ENCODE measurements at regions not wholly inside any gene's neighbourhood (a gene's known extent, or its start where the extent isn't known, plus 50 kb on each side); places are given as distances from the start of the nearest gene placed in this dataset.
A peak's percentile ranks its signal among the peaks of the same experiment; 100 is the strongest.

GRCh38 chr9:79955300-79955699 is 383.5 kb downstream of the TLE4 start:
- Histone ChIP-seq H3K27me3 (no peaks in the 10 kb centered on the region), H3K9me3 (replicated peaks in 1 of 3) (no peaks in the 10 kb centered on the region), H3K27ac (no peak overlapping the region), H3K4me1 (replicated peaks in 1 of 2) (no peaks in the 10 kb centered on the region), H3K36me3 (replicated peaks in 1 of 2) (no peaks in the 10 kb centered on the region), H3K4me3 (no peak overlapping the region)
- peak in 1 of 7 donors; percentile 2 for DNase-seq
- intact Hi-C loops (cut with DNase I), result no loop called here
- WGBS, 4 donors, result 67 to 78% (median 71%) methylated on average over 3 of the region's 3 CpGs
- TF ChIP-seq, protein P1, sequence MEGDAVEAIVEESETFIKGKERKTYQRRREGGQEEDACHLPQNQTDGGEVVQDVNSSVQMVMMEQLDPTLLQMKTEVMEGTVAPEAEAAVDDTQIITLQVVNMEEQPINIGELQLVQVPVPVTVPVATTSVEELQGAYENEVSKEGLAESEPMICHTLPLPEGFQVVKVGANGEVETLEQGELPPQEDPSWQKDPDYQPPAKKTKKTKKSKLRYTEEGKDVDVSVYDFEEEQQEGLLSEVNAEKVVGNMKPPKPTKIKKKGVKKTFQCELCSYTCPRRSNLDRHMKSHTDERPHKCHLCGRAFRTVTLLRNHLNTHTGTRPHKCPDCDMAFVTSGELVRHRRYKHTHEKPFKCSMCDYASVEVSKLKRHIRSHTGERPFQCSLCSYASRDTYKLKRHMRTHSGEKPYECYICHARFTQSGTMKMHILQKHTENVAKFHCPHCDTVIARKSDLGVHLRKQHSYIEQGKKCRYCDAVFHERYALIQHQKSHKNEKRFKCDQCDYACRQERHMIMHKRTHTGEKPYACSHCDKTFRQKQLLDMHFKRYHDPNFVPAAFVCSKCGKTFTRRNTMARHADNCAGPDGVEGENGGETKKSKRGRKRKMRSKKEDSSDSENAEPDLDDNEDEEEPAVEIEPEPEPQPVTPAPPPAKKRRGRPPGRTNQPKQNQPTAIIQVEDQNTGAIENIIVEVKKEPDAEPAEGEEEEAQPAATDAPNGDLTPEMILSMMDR (IDR thresholded peaks at IDR 0.05), result peak in 4 of 6 experiments; percentile 17 to 26 (median 22)
- TF ChIP-seq POLR2A (IDR thresholded peaks at IDR 0.05), result no peak

- no peaks in the 10 kb centered on the region for H3K27me3 ChIP-seq
- H3K9me3 ChIP-seq (replicated peaks in 1 of 3), result no peaks in the 10 kb centered on the region
- no peak for DNase-seq
- intact Hi-C loops (cut with DNase I), result no loop called here
- TF ChIP-seq, protein P1 (IDR thresholded peaks at IDR 0.05), result no peak
- no peak for TF ChIP-seq POLR2A (IDR thresholded peaks at IDR 0.05)
- no peak overlapping the region for H3K4me3 ChIP-seq
- no peaks in the 10 kb centered on the region for H3K4me1 ChIP-seq (replicated peaks in 1 of 2)
- H3K36me3 ChIP-seq (replicated peaks in 1 of 2), result no peaks in the 10 kb centered on the region
- H3K27ac ChIP-seq, result no peak overlapping the region
Measured at GRCh38 chr9:79953908-79954307, 382.1 kb downstream of the TLE4 start.

GRCh38 chr9:79952401-79952800 is 380.6 kb downstream of the TLE4 start:
- 78 to 84% (median 83%) methylated on average over 2 of the region's 2 CpGs for WGBS, 4 donors
- Histone ChIP-seq H3K27ac (no peak overlapping the region), H3K4me1 (replicated peaks in 1 of 2) (no peaks in the 10 kb centered on the region), H3K4me3 (no peak overlapping the region), H3K9me3 (replicated peaks in 1 of 3) (no peaks in the 10 kb centered on the region), H3K36me3 (replicated peaks in 1 of 2) (no peaks in the 10 kb centered on the region), H3K27me3 (no peaks in the 10 kb centered on the region)
- no peak for DNase-seq
- TF ChIP-seq POLR2A (IDR thresholded peaks at IDR 0.05), result no peak
- TF ChIP-seq, protein P1 (IDR thresholded peaks at IDR 0.05), result no peak
- intact Hi-C loops (cut with DNase I), result no loop called here

DNA sequence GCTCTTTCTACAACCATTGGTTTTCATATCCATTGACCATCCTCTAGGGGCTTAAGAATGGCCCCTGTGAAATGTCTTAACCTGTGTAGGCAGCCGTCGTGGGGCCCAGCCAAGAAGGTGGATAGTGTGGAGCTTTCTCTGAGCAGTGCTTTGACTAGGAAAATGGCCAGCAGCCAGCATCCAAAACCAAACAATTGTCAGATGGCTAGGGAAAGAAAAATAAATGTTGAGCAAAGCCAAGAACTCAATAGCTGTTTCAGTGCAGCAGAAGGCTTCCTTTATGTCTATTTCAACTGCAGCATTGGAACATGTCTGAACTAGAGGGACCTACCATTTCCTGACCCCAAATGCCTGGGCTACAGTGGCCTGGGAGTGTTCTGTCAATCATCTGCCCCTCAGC is 374.9 kb downstream of the TLE4 start:
- no peaks in the 10 kb centered on the region for H3K27me3 ChIP-seq
- H3K27ac ChIP-seq, result no peak overlapping the region
- no peaks in the 10 kb centered on the region for H3K36me3 ChIP-seq (replicated peaks in 1 of 2)
- TF ChIP-seq, protein P1 (IDR thresholded peaks at IDR 0.05), result no peak
- TF ChIP-seq POLR2A (IDR thresholded peaks at IDR 0.05), result no peak
- H3K4me3 ChIP-seq, result no peak overlapping the region
- H3K4me1 ChIP-seq (replicated peaks in 1 of 2), result no peaks in the 10 kb centered on the region
- no peaks in the 10 kb centered on the region for H3K9me3 ChIP-seq (replicated peaks in 1 of 3)
- no peak for DNase-seq
- intact Hi-C loops (cut with DNase I), result no loop called here
- WGBS, 4 donors, result 82 to 91% (median 88%) methylated on average over 2 of the region's 2 CpGs

All from adrenal gland (tissue), 9 donors.